Esophagus muscularis mucosa (tissue), 4 donors: ENCODE measurements at regions not wholly inside any gene's neighbourhood (a gene's known extent, or its start where the extent isn't known, plus 50 kb on each side); places are given as distances from the start of the nearest gene placed in this dataset.

Source experiments
- DNase-seq: peaks from one replicate; pipeline ENCODE4 v3.0.0-alpha.2; 2017; ENCODE audit errors: extremely low spot score
- H3K27ac ChIP-seq, 4 donors: fragments of 200-600 bp; sonication (generic); replicated peaks in 1 of 4; 1 replicate in 3 of 4; 2 replicates in 1 of 4; pipeline ENCODE4 v1.5.1; 2016 to 2019; ENCODE audit warnings: mild to moderate bottlenecking in 1 of 4
- H3K27me3 ChIP-seq, 4 donors: fragments of 200-600 bp; sonication (generic); one replicate each; pipeline versions ENCODE4 v1.5.1 to v1.6.0; 2016 to 2019
- H3K36me3 ChIP-seq, 4 donors: fragments of 200-600 bp; sonication (generic); one replicate each; pipeline ENCODE4 v1.5.1; 2016 to 2019
- H3K4me1 ChIP-seq, 4 donors: fragments of 200-600 bp; sonication (generic); one replicate each; pipeline ENCODE4 v1.5.1; 2016 to 2019
- H3K4me3 ChIP-seq, 4 donors: fragments of 200-600 bp; sonication (generic); 1 replicate in 2 of 4; 2 replicates in 2 of 4; pipeline ENCODE4 v1.5.1; 2016 to 2019; ENCODE audit warnings: mild to moderate bottlenecking in 4 of 4, moderate library complexity in 1 of 4
- H3K9me3 ChIP-seq, 4 donors: fragments of 200-600 bp; sonication (generic); 1 replicate in 3 of 4; 2 replicates in 1 of 4; pipeline ENCODE4 v1.5.1; 2016 to 2019
- CTCF ChIP-seq, 3 experiments: fragments of 200-600 bp in 2 of 3; fragments of 450-650 bp in 1 of 3; sonication (generic) in 2 of 3; IDR thresholded peaks; one replicate each; pipeline ENCODE4 v1.5.1; 2017 to 2019; ENCODE audit warnings: antibody characterized with exemption in 3 of 3, mild to moderate bottlenecking in 2 of 3, moderate library complexity in 1 of 3
- EP300 ChIP-seq: sonication (generic); formaldehyde crosslinking; IDR thresholded peaks from one replicate; pipeline ENCODE4 v1.6.1; 2017; ENCODE audit warnings: antibody characterized with exemption
- POLR2A ChIP-seq: fragments of 450-650 bp; IDR thresholded peaks from one replicate; pipeline ENCODE4 v1.6.1; 2017; ENCODE audit warnings: antibody characterized with exemption, moderate library complexity, mild to moderate bottlenecking, low read depth
- POLR2AphosphoS5 ChIP-seq, 2 donors: sonication (generic); formaldehyde crosslinking; IDR thresholded peaks; one replicate each; pipeline ENCODE4 v1.6.1; 2017; ENCODE audit warnings: antibody characterized with exemption in 2 of 2
- WGBS: methylation state at CpG from one replicate; pipeline ENCODE4 v1.1.5; 2018; 5-methylcytosine and 5-hydroxymethylcytosine counted together
- intact Hi-C: fragments of 100-400 bp; cut with DNase I; formaldehyde crosslinking; loops from one replicate; pipeline ENCODE4 v1.15.1; 2023

- intact Hi-C loops = no loop called here
- Histone ChIP-seq H3K4me1 (peaks cover 0 to 6% (median 2%) of the 10 kb centered on the region in 4 donors), H3K27me3 (peaks cover 0 to 38% (median 0%) of the 10 kb centered on the region in 4 donors), H3K4me3 (no peak overlapping the region), H3K27ac (peak overlapping the region in 1 of 4 donors; percentile 30), H3K36me3 (no peaks in the 10 kb centered on the region), H3K9me3 (no peaks in the 10 kb centered on the region)
- TF ChIP-seq CTCF (IDR thresholded peaks at IDR 0.05) (no peak), POLR2AphosphoS5 (IDR thresholded peaks at IDR 0.05) (no peak), POLR2A (no peak), EP300 (no peak)
- WGBS = 74% methylated on average over 4 of the region's 4 CpGs
- DNase-seq = no peak
Measured at GRCh38 chr14:22448905-22449599, 140.0 kb downstream of the DAD1 start.

GRCh38 chr14:22448035-22448904 is 140.8 kb downstream of the DAD1 start:
- 88% methylated on average over 10 of the region's 10 CpGs for WGBS
- Histone ChIP-seq H3K27me3 (peaks cover 0 to 36% (median 0%) of the 10 kb centered on the region in 4 donors), H3K4me3 (no peak overlapping the region), H3K9me3 (no peaks in the 10 kb centered on the region), H3K27ac (no peak overlapping the region), H3K36me3 (no peaks in the 10 kb centered on the region), H3K4me1 (peaks cover 0 to 6% (median 2%) of the 10 kb centered on the region in 4 donors)
- intact Hi-C loops = no loop called here
- DNase-seq = no peak
- no peak for TF ChIP-seq CTCF (IDR thresholded peaks at IDR 0.05)

- DNase-seq = no peak
- H3K9me3 ChIP-seq = no peaks in the 10 kb centered on the region
- peaks cover 0 to 25% (median 9%) of the 10 kb centered on the region in 4 donors for H3K4me1 ChIP-seq
- intact Hi-C loops = no loop called here
- no peaks in the 10 kb centered on the region for H3K36me3 ChIP-seq
- H3K4me3 ChIP-seq = no peak overlapping the region
- no peak for TF ChIP-seq CTCF (IDR thresholded peaks at IDR 0.05)
- TF ChIP-seq POLR2AphosphoS5 (IDR thresholded peaks at IDR 0.05) = no peak
- TF ChIP-seq POLR2A = no peak
- no peak for TF ChIP-seq EP300
- no peak overlapping the region for H3K27ac ChIP-seq
- H3K27me3 ChIP-seq = no peaks in the 10 kb centered on the region
- 91% methylated on average over 3 of the region's 3 CpGs for WGBS
Measured at GRCh38 chr14:22438742-22439141, 150.3 kb downstream of the DAD1 start.

- Histone ChIP-seq H3K9me3 (no peaks in the 10 kb centered on the region), H3K4me1 (peaks cover 14 to 44% (median 27%) of the 10 kb centered on the region in 4 donors), H3K4me3 (no peak overlapping the region), H3K27ac (no peak overlapping the region), H3K27me3 (peaks cover 0 to 4% (median 0%) of the 10 kb centered on the region in 4 donors), H3K36me3 (no peaks in the 10 kb centered on the region)
- 79% methylated on average over 6 of the region's 6 CpGs for WGBS
- DNase-seq = no peak
- TF ChIP-seq POLR2AphosphoS5 (IDR thresholded peaks at IDR 0.05) = no peak
- TF ChIP-seq POLR2A = no peak
- no peak for TF ChIP-seq CTCF (IDR thresholded peaks at IDR 0.05)
- no peak for TF ChIP-seq EP300
- intact Hi-C loops = no loop called here
Measured at GRCh38 chr14:22434901-22435550, 154.0 kb downstream of the DAD1 start.
